Daoy (cell line): ENCODE measurements at regions not wholly inside any gene's neighbourhood (a gene's known extent, or its start where the extent isn't known, plus 50 kb on each side); places are given as distances from the start of the nearest gene placed in this dataset.

Experiments used
- DNase-seq: peaks from one replicate; pipeline ENCODE4 v3.0.0-alpha.2; 2015; ENCODE audit warnings: low read depth

DNA sequence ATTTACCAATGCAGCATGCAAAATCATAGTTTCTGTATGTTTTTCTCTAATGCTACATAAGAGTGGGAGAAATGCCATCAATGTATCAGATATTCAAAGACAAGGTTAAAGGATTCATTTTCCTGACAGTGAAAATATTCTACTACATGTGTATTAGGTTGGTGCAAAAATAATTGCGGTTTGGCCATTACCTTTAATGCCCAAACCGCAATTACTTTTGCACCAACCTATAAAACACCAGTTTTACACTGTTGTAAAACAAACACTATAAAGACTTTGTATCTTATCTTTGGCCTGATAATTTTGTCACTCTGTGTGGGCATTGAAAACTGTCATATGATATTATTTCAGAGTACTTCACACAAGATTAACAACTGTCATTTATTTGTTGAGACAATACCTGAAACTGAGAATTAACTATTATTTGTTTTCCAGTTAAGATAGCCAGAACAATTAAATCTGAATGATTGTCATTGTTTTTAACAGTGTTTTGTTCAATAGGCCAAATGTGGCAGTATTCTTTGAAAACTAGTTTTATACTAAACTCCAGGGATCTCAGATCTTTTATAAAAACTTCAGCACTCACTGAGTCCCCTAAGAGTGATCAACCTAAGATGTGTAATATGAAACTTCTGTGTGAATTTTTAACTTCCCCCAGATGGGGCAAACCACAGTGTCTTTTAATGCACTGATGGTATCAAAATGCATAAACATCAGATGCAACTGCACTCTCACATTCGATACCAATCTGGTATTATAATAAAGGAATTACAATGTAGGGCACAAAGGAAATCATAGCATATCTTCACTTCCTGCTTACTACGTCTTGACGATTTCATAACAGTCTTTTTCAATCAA lies 53.8 kb upstream of the FBN2 start:
- DNase-seq, result no peak

GRCh38 chr5:128596071-128596470 lies 58.0 kb upstream of the FBN2 start:
- DNase-seq, result no peak

DNA sequence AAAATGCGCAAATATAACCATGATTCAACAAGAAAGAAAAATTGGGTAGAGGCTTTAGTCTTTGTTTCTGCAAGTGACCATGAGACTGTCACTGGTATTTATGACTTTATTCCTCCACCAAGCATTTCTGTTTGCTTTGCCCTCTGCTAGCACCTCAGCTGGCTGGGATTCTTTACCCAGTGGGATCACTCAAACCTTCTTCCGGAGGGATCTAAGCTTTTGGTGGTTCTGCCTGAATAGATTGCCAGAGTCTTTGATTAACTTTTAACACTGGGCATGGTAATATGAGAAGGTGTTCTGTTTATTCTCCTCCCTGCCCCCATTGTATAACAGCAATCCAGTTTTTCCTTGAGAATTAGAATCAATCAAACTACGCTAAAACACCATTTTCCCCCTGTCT lies 59.1 kb upstream of the FBN2 start:
- DNase-seq, result no peak

GRCh38 chr5:128613128-128613527 lies 75.1 kb upstream of the FBN2 start:
- DNase-seq, result peak; percentile 29

GRCh38 chr5:128613766-128614165 lies 75.7 kb upstream of the FBN2 start:
- no peak for DNase-seq

GRCh38 chr5:128615578-128615977 lies 77.5 kb upstream of the FBN2 start:
- no peak for DNase-seq

DNA sequence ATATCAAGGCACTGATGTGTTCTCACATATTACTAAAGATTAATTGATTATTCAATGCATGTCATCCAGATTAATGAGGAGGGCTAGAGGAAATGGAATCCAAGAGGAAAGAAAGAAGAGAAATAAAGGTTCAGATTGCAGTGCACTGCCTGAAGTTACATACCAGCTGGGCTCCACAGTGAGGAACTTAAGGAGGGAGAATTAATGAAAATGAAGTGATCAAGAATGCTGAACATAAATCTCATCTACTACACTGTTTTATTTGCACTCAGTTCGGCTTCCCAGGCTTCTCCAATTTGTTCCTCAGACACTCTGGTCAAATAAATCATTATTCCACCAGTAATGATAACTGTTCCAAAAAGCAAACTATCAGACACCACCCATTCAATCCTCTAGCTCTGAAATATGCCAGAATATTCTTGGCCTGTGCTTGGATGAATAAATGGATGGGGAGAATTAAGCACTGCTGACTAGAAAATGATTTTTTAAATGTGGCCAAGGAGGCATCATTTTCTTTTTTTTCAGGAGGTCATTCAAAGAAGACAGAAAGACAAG lies 88.6 kb upstream of the FBN2 start:
- DNase-seq, result no peak

DNA sequence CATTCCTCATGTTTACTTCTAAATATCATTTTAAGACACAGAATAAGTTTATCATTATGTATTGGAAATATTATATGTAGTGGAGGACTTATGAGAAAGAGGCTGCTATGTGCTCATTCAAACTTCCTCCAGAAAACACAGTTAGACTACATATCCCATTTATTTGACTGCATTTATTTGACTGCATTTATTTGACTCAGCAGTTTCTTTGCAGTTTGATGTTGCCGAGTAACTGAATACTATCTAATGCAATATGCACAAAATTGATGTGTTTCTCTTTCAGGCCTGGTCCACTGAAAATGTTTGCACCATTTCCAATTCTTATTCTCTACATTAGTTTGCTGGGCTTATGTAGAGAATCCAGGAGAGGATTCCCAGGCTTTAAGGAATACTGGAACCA lies 89.9 kb upstream of the FBN2 start:
- no peak for DNase-seq

DNA sequence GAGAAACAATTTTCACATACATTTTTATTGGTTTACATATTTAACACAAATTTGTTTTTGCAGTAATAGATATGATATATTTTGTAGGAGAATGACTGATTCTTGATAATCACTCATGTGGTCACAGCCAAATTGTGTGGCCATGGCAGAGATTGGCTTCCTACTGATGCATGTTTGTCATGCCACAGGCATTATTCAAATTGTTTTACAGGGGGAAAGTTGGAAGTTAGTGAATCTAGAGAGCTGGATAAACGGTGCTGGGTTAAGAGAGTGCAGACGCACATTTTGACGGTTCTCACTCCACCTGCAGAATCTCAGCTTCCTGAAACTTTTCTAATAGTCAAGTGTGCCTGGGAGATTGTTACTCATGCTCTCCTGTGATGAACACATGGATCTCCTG lies 91.1 kb upstream of the FBN2 start:
- DNase-seq, result no peak

- DNase-seq, result no peak
Observed at GRCh38 chr5:128630121-128630520, 92.1 kb upstream of the FBN2 start.

- DNase-seq, result no peak
Observed at GRCh38 chr5:128631771-128632170, 93.7 kb upstream of the FBN2 start.

GRCh38 chr5:128632264-128632663 lies 94.2 kb upstream of the FBN2 start:
- DNase-seq, result peak; percentile 53

- DNase-seq, result no peak
Observed at GRCh38 chr5:128633901-128634300, 95.9 kb upstream of the FBN2 start.

DNA sequence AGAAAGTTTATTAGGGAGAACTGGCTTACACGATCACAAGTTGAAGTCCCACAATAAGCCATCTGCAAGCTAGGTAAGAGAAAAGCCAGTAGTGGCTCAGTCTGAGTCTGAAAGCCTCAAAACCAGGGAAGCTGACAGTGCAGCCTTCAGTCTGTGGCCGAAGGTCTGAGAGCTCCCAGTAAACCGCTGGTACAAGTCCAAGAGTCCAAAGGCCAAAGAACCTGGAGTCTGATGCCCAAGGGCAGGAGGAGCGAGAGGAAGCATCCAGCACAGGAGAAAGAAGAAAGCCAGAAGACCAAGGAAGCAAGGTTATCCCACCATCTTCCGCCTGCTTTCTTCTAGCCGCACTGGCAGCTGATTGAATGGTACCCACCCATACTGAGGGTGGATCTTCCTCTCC lies 97.3 kb upstream of the FBN2 start:
- no peak for DNase-seq

DNA sequence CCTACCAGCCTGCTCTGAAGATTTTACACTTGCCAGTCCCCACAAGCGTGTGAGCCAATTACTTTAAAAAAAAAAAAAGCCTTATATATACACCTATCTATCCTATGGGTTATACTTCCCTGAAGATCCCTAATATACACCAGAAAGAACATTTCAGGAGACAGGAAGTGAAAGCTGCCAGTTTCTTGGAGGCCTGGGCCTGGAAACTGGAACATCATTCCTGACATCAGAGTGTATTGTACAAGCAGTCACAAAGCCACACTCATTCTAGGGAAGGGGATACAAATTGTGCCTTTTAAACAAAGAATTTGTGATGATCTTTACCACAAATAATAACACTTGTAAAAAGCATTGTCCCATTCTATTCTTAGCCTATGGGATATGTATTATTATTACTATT lies 98.3 kb upstream of the FBN2 start:
- DNase-seq, result no peak

- no peak for DNase-seq
Observed at GRCh38 chr5:128637031-128637430, 99.0 kb upstream of the FBN2 start.

DNA sequence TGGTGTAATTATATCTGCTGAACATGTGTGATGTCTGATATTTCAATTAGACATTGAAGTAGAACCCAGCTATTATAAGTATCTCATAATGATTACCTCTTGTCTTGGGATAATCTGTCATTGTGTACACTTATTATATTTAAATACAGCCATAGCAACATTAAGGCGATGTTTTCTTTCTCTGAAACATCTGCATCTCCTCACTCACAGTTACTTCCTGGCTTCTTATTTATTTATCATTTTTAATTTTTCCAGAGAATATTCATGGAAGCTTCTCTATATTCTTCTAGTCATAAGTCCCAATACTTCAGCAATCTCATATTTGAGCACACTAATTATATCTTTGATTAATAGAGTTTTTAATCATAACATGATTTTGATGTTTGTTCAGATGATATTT lies 103.8 kb upstream of the FBN2 start:
- no peak for DNase-seq

DNA sequence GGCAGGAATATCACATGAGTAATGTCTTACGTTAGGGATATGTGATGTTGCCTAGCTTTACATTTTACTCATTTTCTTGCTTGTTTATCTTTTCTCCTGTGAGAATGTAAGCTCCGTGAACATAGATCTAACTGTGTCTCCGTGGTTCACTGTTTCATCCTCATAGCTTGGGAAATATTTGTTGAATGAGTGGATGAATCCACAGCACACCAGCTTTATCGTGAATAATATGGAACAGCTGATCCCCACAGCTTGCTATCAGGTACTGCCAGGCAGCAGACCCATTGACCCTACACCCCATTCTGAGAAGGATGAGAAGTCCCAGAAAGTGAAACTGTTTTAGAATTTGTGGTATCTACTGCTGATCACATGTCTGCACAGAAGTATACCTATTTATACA lies 106.8 kb upstream of the FBN2 start:
- peak; percentile 21 for DNase-seq

- DNase-seq, result no peak
Observed at GRCh38 chr5:128645581-128645980, 107.5 kb upstream of the FBN2 start.

- DNase-seq, result no peak
Observed at GRCh38 chr5:128646176-128646575, 108.1 kb upstream of the FBN2 start.

- no peak for DNase-seq
Observed at GRCh38 chr5:128649192-128649591, 111.1 kb upstream of the FBN2 start.

GRCh38 chr5:128662997-128663396 lies 125.0 kb upstream of the FBN2 start:
- DNase-seq, result no peak

GRCh38 chr5:128665747-128666355 lies 127.8 kb upstream of the FBN2 start:
- no peak for DNase-seq
